H1 (cell line): ENCODE measurements at regions not wholly inside any gene's neighbourhood (a gene's known extent, or its start where the extent isn't known, plus 50 kb on each side); places are given as distances from the start of the nearest gene placed in this dataset.

ENCODE experiments used
- MAX ChIP-seq: IDR thresholded peaks from 2 replicates; pipeline ENCODE4 v1.6.1; 2012; ENCODE audit warnings: inconsistent platforms

- no peak for TF ChIP-seq MAX
Measured at GRCh38 chr17:52756746-52757145, 598.2 kb upstream of the CA10 start (continued).
